ENCODE measurements at regions not wholly inside any gene's neighbourhood (a gene's known extent, or its start where the extent isn't known, plus 50 kb on each side); places are given as distances from the start of the nearest gene placed in this dataset.

DNA sequence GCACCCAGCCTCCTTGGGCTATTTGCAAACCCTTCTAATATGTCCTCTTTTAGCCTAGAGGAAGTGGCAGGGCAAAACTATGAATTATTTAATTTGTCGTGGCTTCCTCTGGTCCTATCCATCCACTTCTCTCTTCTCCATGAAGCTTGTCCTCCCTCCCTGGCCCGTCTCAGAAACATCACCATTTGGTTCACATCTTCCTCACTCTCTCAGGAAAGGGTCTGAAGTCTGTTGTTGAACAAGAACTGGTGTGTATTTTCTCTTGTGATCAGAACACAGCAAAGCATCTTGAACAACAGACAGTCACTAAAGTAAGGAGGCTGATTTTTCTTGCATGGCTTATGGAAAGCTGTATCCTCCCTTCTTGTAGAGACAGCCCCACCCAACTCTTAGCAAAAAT lies 550.1 kb upstream of the NRP1 start:
- TF ChIP-seq, protein P1, sequence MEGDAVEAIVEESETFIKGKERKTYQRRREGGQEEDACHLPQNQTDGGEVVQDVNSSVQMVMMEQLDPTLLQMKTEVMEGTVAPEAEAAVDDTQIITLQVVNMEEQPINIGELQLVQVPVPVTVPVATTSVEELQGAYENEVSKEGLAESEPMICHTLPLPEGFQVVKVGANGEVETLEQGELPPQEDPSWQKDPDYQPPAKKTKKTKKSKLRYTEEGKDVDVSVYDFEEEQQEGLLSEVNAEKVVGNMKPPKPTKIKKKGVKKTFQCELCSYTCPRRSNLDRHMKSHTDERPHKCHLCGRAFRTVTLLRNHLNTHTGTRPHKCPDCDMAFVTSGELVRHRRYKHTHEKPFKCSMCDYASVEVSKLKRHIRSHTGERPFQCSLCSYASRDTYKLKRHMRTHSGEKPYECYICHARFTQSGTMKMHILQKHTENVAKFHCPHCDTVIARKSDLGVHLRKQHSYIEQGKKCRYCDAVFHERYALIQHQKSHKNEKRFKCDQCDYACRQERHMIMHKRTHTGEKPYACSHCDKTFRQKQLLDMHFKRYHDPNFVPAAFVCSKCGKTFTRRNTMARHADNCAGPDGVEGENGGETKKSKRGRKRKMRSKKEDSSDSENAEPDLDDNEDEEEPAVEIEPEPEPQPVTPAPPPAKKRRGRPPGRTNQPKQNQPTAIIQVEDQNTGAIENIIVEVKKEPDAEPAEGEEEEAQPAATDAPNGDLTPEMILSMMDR (conservative IDR thresholded peaks at IDR 0.05; ENCODE audit: low read length) = no peak
- no peak for TF ChIP-seq EZH2phosphoT487 (IDR thresholded peaks at IDR 0.05; ENCODE audit: borderline replicate concordance)
